H1 (cell line): ENCODE measurements at regions not wholly inside any gene's neighbourhood (a gene's known extent, or its start where the extent isn't known, plus 50 kb on each side); places are given as distances from the start of the nearest gene placed in this dataset.
"Not testable (repeated sequence)": the region's sequence is repeated elsewhere in the genome, so short reads cannot be mapped to it uniquely, and the experiment has no call there.

Experiments
- CTCF ChIA-PET: fragments of 300-600 bp; sonication (Branson Sonifier 250); formaldehyde crosslinking; loops from one replicate; lab custom pipeline; 2021; ENCODE audit not compliant: partially characterized antibody; lab: Charles Lee
- POLR2A ChIA-PET: fragments of 300-600 bp; sonication (Branson Sonifier 250); formaldehyde crosslinking; loops from one replicate; lab custom pipeline; 2021; ENCODE audit warnings: inconsistent platforms; ENCODE audit not compliant: partially characterized antibody; lab: Charles Lee
- DNase-seq, 2 experiments: peaks; one replicate each; pipeline versions ENCODE4 v3.0.0 to v3.0.0-alpha.2; 2010 to 2022; ENCODE audit warnings: low spot score in 2 of 2, low read depth in 1 of 2, mixed read lengths in 1 of 2
- FAIRE-seq: peaks from 2 replicates; lab custom pipeline; 2011; peaks lifted over from hg19 to GRCh38; lab: Jason Lieb, UNC
- H2AFZ ChIP-seq: 2 replicates; pipeline ENCODE4 v1.8.1; 2012; ENCODE audit warnings: low read length, inconsistent platforms
- H2AK5ac ChIP-seq: 2 replicates; pipeline ENCODE4 v1.6.1; 2013; ENCODE audit warnings: low read depth, low read length
- H2BK120ac ChIP-seq: replicated peaks from 2 replicates; pipeline ENCODE3; 2013; ENCODE audit warnings: low read depth, low read length, inconsistent platforms
- H2BK12ac ChIP-seq: 2 replicates; pipeline ENCODE4 v1.6.1; 2013; ENCODE audit warnings: low read depth, low read length
- H2BK15ac ChIP-seq: 2 replicates; pipeline ENCODE4 v1.6.1; 2013; ENCODE audit warnings: low read length
- H2BK20ac ChIP-seq: 2 replicates; pipeline ENCODE4 v1.6.1; 2013; ENCODE audit warnings: low read length
- H2BK5ac ChIP-seq: 2 replicates; pipeline ENCODE4 v1.6.1; 2013; ENCODE audit warnings: low read depth, low read length
- H3K14ac ChIP-seq: 2 replicates; pipeline ENCODE4 v1.6.1; 2013; ENCODE audit warnings: inconsistent platforms; ENCODE audit not compliant: insufficient read length
- H3K18ac ChIP-seq: 2 replicates; pipeline ENCODE4 v1.6.1; 2013; ENCODE audit warnings: low read length; ENCODE audit errors: extremely low read depth
- H3K23ac ChIP-seq: 2 replicates; pipeline ENCODE4 v1.6.1; 2013; ENCODE audit warnings: inconsistent platforms; ENCODE audit not compliant: insufficient read length
- H3K23me2 ChIP-seq: 2 replicates; pipeline ENCODE4 v1.6.1; 2013; ENCODE audit warnings: low read depth, low read length
- H3K27ac ChIP-seq: 2 replicates; pipeline ENCODE4 v1.6.1; 2011; ENCODE audit warnings: low read depth, low read length, inconsistent platforms
- H3K27me3 ChIP-seq, 4 experiments: replicated peaks in 1 of 4; 1 replicate in 1 of 4; 2 replicates in 3 of 4; pipeline versions ENCODE4 v1.6.1 to v1.8.1; 2011 to 2013; ENCODE audit warnings: low read length in 3 of 4, mild to moderate bottlenecking in 3 of 4, inconsistent platforms in 2 of 4, mixed read lengths in 2 of 4, moderate library complexity in 1 of 4; ENCODE audit not compliant: control insufficient read depth in 3 of 4, insufficient read depth in 3 of 4; ENCODE audit errors: extremely low read depth in 1 of 4
- H3K36me3 ChIP-seq, 4 experiments: 2 replicates each; pipeline versions ENCODE4 v1.6.1 to v1.8.1; 2011 to 2013; ENCODE audit warnings: mild to moderate bottlenecking in 4 of 4, low read length in 3 of 4, moderate library complexity in 2 of 4, control low read depth in 1 of 4, inconsistent platforms in 1 of 4; ENCODE audit not compliant: insufficient read depth in 4 of 4, control insufficient read depth in 2 of 4
- H3K4ac ChIP-seq: replicated peaks from 2 replicates; pipeline ENCODE3; 2013; ENCODE audit warnings: low read length, low read depth, mixed read lengths, inconsistent platforms; ENCODE audit not compliant: insufficient read length
- H3K4me1 ChIP-seq, 4 experiments: replicated peaks in 1 of 4; 1 replicate in 1 of 4; 2 replicates in 3 of 4; pipeline versions ENCODE4 v1.6.1 to v1.8.1; 2011 to 2013; ENCODE audit warnings: low read length in 3 of 4, inconsistent platforms in 2 of 4, mixed read lengths in 1 of 4; ENCODE audit not compliant: insufficient read depth in 4 of 4, control insufficient read depth in 3 of 4
- H3K4me2 ChIP-seq, 2 experiments: 2 replicates each; pipeline versions ENCODE4 v1.6.1 to v1.8.1; 2011 to 2013; ENCODE audit warnings: low read depth in 2 of 2, low read length in 2 of 2, control low read depth in 1 of 2, inconsistent platforms in 1 of 2, mild to moderate bottlenecking in 1 of 2; ENCODE audit not compliant: insufficient read depth in 1 of 2
- H3K4me3 ChIP-seq, 4 experiments: fragments of 200-600, 300-600 bp in 1 of 4; sonication (generic), shearing (Covaris generic), sonication (Bioruptor Twin) in 1 of 4; 2 replicates each; pipeline versions ENCODE4 v1.5.1 to v1.8.1; 2011 to 2016; ENCODE audit warnings: low read length in 4 of 4, low read depth in 3 of 4, control low read depth in 2 of 4, inconsistent platforms in 2 of 4, mild to moderate bottlenecking in 2 of 4, mixed read lengths in 1 of 4, moderate library complexity in 1 of 4; ENCODE audit not compliant: insufficient read depth in 2 of 4; ENCODE audit errors: extremely low read depth in 1 of 4
- H3K56ac ChIP-seq: replicated peaks from 2 replicates; pipeline ENCODE3; 2013; ENCODE audit warnings: low read depth, mild to moderate bottlenecking, mixed read lengths, low read length, inconsistent platforms; ENCODE audit not compliant: insufficient read length
- H3K79me1 ChIP-seq: 2 replicates; pipeline ENCODE4 v1.6.1; 2013; ENCODE audit warnings: low read depth, low read length, control low read depth
- H3K79me2 ChIP-seq, 2 experiments: 2 replicates each; pipeline versions ENCODE4 v1.6.1 to v1.8.1; 2012 to 2013; ENCODE audit warnings: low read length in 2 of 2, mild to moderate bottlenecking in 2 of 2, inconsistent platforms in 1 of 2; ENCODE audit not compliant: insufficient read depth in 2 of 2, control insufficient read depth in 1 of 2
- H3K9ac ChIP-seq, 4 experiments: replicated peaks in 1 of 4; 1 replicate in 1 of 4; 2 replicates in 3 of 4; pipeline versions ENCODE4 v1.6.1 to v1.8.1; 2011 to 2013; ENCODE audit warnings: low read depth in 3 of 4, low read length in 3 of 4, control low read depth in 2 of 4, mild to moderate bottlenecking in 2 of 4, moderate library complexity in 2 of 4, inconsistent platforms in 1 of 4; ENCODE audit errors: extremely low read depth in 1 of 4
- H3K9me3 ChIP-seq, 2 experiments: 2 replicates each; pipeline versions ENCODE4 v1.6.1 to v1.8.1; 2012 to 2013; ENCODE audit warnings: mild to moderate bottlenecking in 2 of 2, moderate library complexity in 2 of 2, control low read depth in 1 of 2, inconsistent platforms in 1 of 2, low read depth in 1 of 2, low read length in 1 of 2, mixed read lengths in 1 of 2; ENCODE audit not compliant: insufficient read depth in 2 of 2
- H4K20me1 ChIP-seq, 2 experiments: replicated peaks in 1 of 2; 2 replicates each; pipeline versions ENCODE3 to v1.8.1; 2011 to 2013; ENCODE audit warnings: inconsistent platforms in 2 of 2, low read length in 2 of 2, mild to moderate bottlenecking in 1 of 2; ENCODE audit not compliant: insufficient read depth in 2 of 2, control insufficient read depth in 1 of 2
- H4K5ac ChIP-seq: 2 replicates; pipeline ENCODE4 v1.6.1; 2013; ENCODE audit warnings: low read length, low read depth, mixed read lengths, inconsistent platforms; ENCODE audit not compliant: insufficient read length
- H4K8ac ChIP-seq: 2 replicates; pipeline ENCODE4 v1.8.0; 2013; ENCODE audit warnings: mild to moderate bottlenecking, moderate library complexity, low read length, inconsistent platforms; ENCODE audit not compliant: insufficient read depth; ENCODE audit errors: extremely low read depth
- H4K91ac ChIP-seq: replicated peaks from 2 replicates; pipeline ENCODE3; 2013; ENCODE audit warnings: low read length, mixed read lengths, inconsistent platforms; ENCODE audit not compliant: insufficient read length
- WGBS, 2 experiments: shearing (Covaris generic) in 1 of 2; methylation state at CpG; one replicate each; pipeline versions ENCODE4 v1.1.6 to v1.1.7; 2013 to 2015; ENCODE audit warnings: low lambda C conversion rate in 2 of 2, mixed read lengths in 2 of 2, inconsistent platforms in 1 of 2, low coverage in 1 of 2, missing lambda C conversion rate in 1 of 2; ENCODE audit not compliant: insufficient replicate concordance in 2 of 2, insufficient coverage in 1 of 2, insufficient read length in 1 of 2; ENCODE audit errors: extremely low coverage in 1 of 2, missing lambda C conversion rate in 1 of 2; 5-methylcytosine and 5-hydroxymethylcytosine counted together

GRCh38 chr11:38690211-38690610 lies 2092.2 kb upstream of the RAG2 start:
- H3K23me2 ChIP-seq, H3K27ac ChIP-seq, H3K4ac ChIP-seq, DNase-seq, H3K79me1 ChIP-seq, H3K23ac ChIP-seq, H3K4me1 ChIP-seq, H4K8ac ChIP-seq, H3K79me2 ChIP-seq, CTCF ChIA-PET, H2AK5ac ChIP-seq, H3K36me3 ChIP-seq, H3K4me2 ChIP-seq, H4K20me1 ChIP-seq, FAIRE-seq, H2BK20ac ChIP-seq, H3K9ac ChIP-seq, H3K27me3 ChIP-seq, H4K91ac ChIP-seq, H2BK12ac ChIP-seq, H2BK120ac ChIP-seq, H3K56ac ChIP-seq, H3K18ac ChIP-seq, H3K4me3 ChIP-seq, H3K9me3 ChIP-seq, H3K14ac ChIP-seq, H4K5ac ChIP-seq, H2AFZ ChIP-seq, H2BK5ac ChIP-seq, H2BK15ac ChIP-seq: not testable (repeated sequence)
- POLR2A ChIA-PET: interaction anchor here (0.5 kb wide), 1 partner anchor 106 kb away, joined by 3 read pairs; no protein-coding TSS in a partner anchor
- 88% methylated on average over 2 of the region's 2 CpGs; no CpG with 5 or more reads in 1 of the 2 experiments for WGBS, 2 experiments
